ENCODE measurements at regions not wholly inside any gene's neighbourhood (a gene's known extent, or its start where the extent isn't known, plus 50 kb on each side); places are given as distances from the start of the nearest gene placed in this dataset.

DNA sequence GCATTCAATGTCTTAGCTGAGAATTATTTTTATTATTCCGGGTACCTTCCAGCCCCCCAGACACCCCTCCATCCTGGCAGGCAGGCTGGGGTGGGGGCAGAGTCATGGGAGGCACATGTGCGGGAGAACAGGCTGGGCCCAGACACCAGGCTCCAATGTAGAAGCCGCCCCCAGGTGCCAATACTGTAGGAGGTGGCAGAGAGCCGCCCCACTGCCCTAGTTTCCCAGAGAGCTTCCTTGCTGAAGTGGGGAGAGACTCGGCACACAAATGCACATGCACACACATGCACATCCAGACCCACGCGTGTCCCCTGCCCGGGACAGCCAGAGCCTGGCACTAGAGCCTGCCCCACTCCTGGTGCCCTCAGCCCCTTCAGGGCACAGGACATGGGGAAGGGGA lies 98.4 kb upstream of the LINGO1 start:
- no peak overlapping the region for H3K4me3 Mint-ChIP-seq
- H3K9me3 Mint-ChIP-seq, result peaks cover 0 to 2% (median 0%) of the 10 kb centered on the region in 7 donors
- H3K9me3 ChIP-seq (ENCODE audit: control insufficient read depth in 2 of 2, low read length in 2 of 2), result no peaks in the 10 kb centered on the region
- no peaks in the 10 kb centered on the region for H3K27me3 ChIP-seq (ENCODE audit: control insufficient read depth, insufficient read depth, low read length)
- DNase-seq, result no peak
- peaks cover 4% of the 10 kb centered on the region for H3K27me3 Mint-ChIP-seq
- no peaks in the 10 kb centered on the region for H3K4me1 Mint-ChIP-seq
- ATAC-seq (ENCODE audit: low read depth in 2 of 2), result no peak
- H3K4me1 ChIP-seq (ENCODE audit: control insufficient read depth, insufficient read depth, low read length, poor library complexity, severe bottlenecking), result no peaks in the 10 kb centered on the region
- H3K27ac Mint-ChIP-seq, result no peak overlapping the region
- no peaks in the 10 kb centered on the region for H3K36me3 ChIP-seq (ENCODE audit: control insufficient read depth, insufficient read depth, low read length)
- H3K36me3 Mint-ChIP-seq, result no peaks in the 10 kb centered on the region
- no peak overlapping the region for H3K4me3 ChIP-seq (ENCODE audit: low read depth, low read length)
- no peak overlapping the region for H3K27ac ChIP-seq (ENCODE audit: insufficient read depth, low read length, poor library complexity, severe bottlenecking)

DNA sequence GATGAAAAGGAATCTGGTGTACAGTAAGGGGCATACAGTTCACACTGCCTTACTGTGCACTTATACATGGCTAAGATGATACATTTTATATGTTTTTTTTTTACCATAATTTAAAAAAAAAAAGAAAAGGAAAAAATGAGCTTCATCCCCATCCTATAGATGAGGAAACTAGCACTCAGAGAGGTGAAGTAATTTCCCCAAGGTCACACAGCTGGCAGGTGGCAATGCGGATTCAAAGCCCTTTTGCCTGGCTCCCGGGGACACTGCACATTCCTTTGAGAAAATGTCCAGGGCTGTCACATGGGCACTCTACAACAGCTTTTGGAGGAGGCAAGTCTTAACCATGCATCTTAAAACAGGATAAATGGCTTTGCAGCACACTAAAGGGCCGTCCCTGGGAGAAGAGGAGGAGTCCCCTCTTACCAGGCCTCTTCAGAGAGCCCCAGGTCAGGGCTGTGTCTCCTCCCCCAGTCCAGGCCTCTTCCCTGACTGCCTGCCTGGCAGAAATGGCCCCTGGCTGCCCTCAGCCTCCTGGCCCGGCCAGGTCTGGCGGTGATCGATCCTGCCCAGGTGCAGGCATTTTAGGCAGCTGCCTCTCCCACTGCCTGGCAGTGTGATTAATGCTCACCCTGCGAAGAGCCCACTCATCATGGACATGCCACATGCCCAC lies 95.1 kb upstream of the LINGO1 start:
- Mint-ChIP-seq H3K4me1 (no peaks in the 10 kb centered on the region), H3K4me3 (no peak overlapping the region), H3K27me3 (peaks cover 4% of the 10 kb centered on the region), H3K9me3 (peaks cover 0 to 2% (median 0%) of the 10 kb centered on the region in 7 donors), H3K27ac (no peak overlapping the region), H3K36me3 (no peaks in the 10 kb centered on the region)
- no peak for ATAC-seq (ENCODE audit: low read depth in 2 of 2)
- Histone ChIP-seq H3K27me3 (ENCODE audit: control insufficient read depth, insufficient read depth, low read length) (no peaks in the 10 kb centered on the region), H3K4me3 (ENCODE audit: low read depth, low read length) (no peak overlapping the region), H3K4me1 (ENCODE audit: control insufficient read depth, insufficient read depth, low read length, poor library complexity, severe bottlenecking) (no peaks in the 10 kb centered on the region), H3K9me3 (ENCODE audit: control insufficient read depth in 2 of 2, low read length in 2 of 2) (no peaks in the 10 kb centered on the region), H3K36me3 (ENCODE audit: control insufficient read depth, insufficient read depth, low read length) (no peaks in the 10 kb centered on the region), H3K27ac (ENCODE audit: insufficient read depth, low read length, poor library complexity, severe bottlenecking) (no peak overlapping the region)
- DNase-seq, result no peak

DNA sequence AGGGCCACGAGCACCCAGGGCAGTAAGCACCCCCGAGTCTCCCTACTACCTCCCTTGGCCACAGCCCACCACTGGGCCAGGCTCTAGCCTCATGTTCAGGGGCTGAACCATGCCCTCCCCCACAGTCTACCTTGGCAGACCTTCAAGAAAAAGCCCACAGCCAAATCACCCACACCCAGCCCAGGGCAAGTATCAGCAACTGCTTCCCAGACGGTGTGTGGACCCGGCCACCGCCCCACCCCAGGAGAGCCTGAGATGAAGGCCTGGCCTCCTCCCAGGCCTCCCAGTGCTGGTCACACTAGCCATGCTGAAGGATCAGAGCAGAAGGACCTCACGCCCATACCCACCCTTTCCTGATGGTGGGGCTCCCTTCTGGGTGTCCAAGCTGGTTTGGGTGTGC lies 92.0 kb upstream of the LINGO1 start:
- no peak overlapping the region for H3K27ac ChIP-seq (ENCODE audit: insufficient read depth, low read length, poor library complexity, severe bottlenecking)
- H3K4me1 ChIP-seq (ENCODE audit: control insufficient read depth, insufficient read depth, low read length, poor library complexity, severe bottlenecking), result no peaks in the 10 kb centered on the region
- no peaks in the 10 kb centered on the region for H3K9me3 Mint-ChIP-seq
- ATAC-seq (ENCODE audit: low read depth in 2 of 2) (no peak), DNase-seq (no peak)
- no peaks in the 10 kb centered on the region for H3K27me3 ChIP-seq (ENCODE audit: control insufficient read depth, insufficient read depth, low read length)
- H3K27me3 Mint-ChIP-seq, result peaks cover 4% of the 10 kb centered on the region
- H3K4me3 Mint-ChIP-seq, result no peak overlapping the region
- no peak overlapping the region for H3K4me3 ChIP-seq (ENCODE audit: low read depth, low read length)
- H3K9me3 ChIP-seq (ENCODE audit: control insufficient read depth in 2 of 2, low read length in 2 of 2), result no peaks in the 10 kb centered on the region
- no peak overlapping the region for H3K27ac Mint-ChIP-seq
- H3K36me3 Mint-ChIP-seq, result no peaks in the 10 kb centered on the region
- no peaks in the 10 kb centered on the region for H3K4me1 Mint-ChIP-seq
- H3K36me3 ChIP-seq (ENCODE audit: control insufficient read depth, insufficient read depth, low read length), result no peaks in the 10 kb centered on the region

DNA sequence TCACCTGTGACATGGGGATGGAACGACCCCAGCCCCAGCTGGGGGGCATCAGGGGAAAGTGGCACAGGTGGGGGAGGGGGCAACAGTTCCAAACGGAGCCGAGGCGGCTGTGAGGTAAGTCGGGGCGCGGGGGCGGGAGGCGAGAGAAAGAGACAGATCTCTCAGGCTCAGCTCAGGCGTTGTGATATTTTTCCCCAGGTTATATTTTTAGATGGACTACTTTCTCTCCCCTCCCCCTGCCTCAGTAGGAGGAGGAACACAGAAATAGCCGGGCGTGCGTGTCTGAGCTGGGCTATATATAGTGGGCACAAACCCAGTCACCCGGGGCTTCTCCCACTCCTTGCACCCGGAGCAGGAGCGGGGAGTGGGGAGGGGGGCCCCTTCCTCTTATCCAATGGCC lies 91.0 kb upstream of the LINGO1 start:
- H3K27ac Mint-ChIP-seq, result no peak overlapping the region
- no peaks in the 10 kb centered on the region for H3K36me3 Mint-ChIP-seq
- Histone ChIP-seq H3K36me3 (ENCODE audit: control insufficient read depth, insufficient read depth, low read length) (no peaks in the 10 kb centered on the region), H3K9me3 (ENCODE audit: control insufficient read depth in 2 of 2, low read length in 2 of 2) (no peaks in the 10 kb centered on the region), H3K4me1 (ENCODE audit: control insufficient read depth, insufficient read depth, low read length, poor library complexity, severe bottlenecking) (no peaks in the 10 kb centered on the region), H3K27ac (ENCODE audit: insufficient read depth, low read length, poor library complexity, severe bottlenecking) (no peak overlapping the region), H3K4me3 (ENCODE audit: low read depth, low read length) (no peak overlapping the region), H3K27me3 (ENCODE audit: control insufficient read depth, insufficient read depth, low read length) (no peaks in the 10 kb centered on the region)
- ATAC-seq (ENCODE audit: low read depth in 2 of 2) (no peak), DNase-seq (no peak)
- no peak overlapping the region for H3K4me3 Mint-ChIP-seq
- no peaks in the 10 kb centered on the region for H3K9me3 Mint-ChIP-seq
- H3K4me1 Mint-ChIP-seq, result no peaks in the 10 kb centered on the region
- H3K27me3 Mint-ChIP-seq, result peaks cover 4% of the 10 kb centered on the region

DNA sequence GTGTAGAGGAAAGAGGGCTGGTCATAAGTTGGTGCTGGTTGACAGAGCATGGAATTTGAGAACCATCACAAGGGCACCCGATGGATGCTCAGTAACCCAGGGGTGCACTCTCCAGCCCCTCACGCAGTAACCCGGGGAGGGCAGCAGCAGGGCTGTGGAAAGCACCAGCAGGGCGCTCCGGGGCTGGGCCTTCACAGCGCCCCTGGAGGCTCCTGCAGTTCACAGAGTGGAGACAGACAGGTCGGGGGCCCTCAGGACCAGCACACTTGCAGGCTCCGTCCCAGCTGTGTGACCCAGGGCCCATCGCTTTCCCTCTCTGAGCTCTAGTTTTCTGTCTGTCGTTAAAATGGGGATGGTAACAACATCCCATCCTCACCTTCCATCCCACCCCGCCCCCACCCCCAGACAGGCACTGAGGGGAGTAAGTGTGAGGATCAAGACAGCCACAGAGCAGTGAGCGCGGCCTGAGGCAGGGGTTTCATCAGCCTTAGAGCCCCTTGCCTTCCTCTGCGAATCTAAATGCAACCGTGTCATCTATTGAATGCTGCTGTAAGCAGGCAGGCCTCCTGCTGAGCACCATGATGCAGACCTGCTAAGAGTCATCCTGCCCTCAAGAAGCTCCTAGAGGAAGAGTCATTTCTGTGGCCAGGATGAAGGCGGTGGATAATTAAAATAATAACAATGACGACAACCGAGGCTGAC lies 90.2 kb upstream of the LINGO1 start:
- Histone ChIP-seq H3K27me3 (ENCODE audit: control insufficient read depth, insufficient read depth, low read length) (no peaks in the 10 kb centered on the region), H3K4me3 (ENCODE audit: low read depth, low read length) (no peak overlapping the region), H3K27ac (ENCODE audit: insufficient read depth, low read length, poor library complexity, severe bottlenecking) (no peak overlapping the region), H3K4me1 (ENCODE audit: control insufficient read depth, insufficient read depth, low read length, poor library complexity, severe bottlenecking) (no peaks in the 10 kb centered on the region), H3K9me3 (ENCODE audit: control insufficient read depth in 2 of 2, low read length in 2 of 2) (no peaks in the 10 kb centered on the region), H3K36me3 (ENCODE audit: control insufficient read depth, insufficient read depth, low read length) (no peaks in the 10 kb centered on the region)
- Mint-ChIP-seq H3K27ac (no peak overlapping the region), H3K36me3 (no peaks in the 10 kb centered on the region), H3K9me3 (no peaks in the 10 kb centered on the region), H3K4me1 (no peaks in the 10 kb centered on the region), H3K4me3 (no peak overlapping the region), H3K27me3 (peaks cover 4% of the 10 kb centered on the region)
- DNase-seq (no peak), ATAC-seq (ENCODE audit: low read depth in 2 of 2) (no peak)

DNA sequence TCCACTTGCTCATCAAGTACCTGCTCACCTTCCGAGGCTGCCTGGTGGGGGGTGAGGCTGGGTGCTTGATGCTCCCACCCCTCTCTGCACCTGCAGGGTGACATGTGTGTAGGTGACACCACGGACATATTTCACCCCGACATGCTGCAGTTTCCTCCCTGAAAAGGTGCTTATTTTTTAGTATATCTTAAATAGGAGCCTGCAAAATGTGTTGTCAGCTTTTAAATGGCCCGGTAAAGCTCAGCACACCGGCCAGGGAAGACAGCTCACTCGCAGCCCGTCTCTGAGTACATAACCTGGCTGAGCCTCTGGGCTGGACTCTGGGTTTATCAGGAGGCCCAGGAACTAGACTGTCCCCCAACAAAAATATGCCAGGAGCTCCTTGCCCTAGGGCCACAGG lies 89.3 kb upstream of the LINGO1 start:
- Histone ChIP-seq H3K4me3 (ENCODE audit: low read depth, low read length) (no peak overlapping the region), H3K4me1 (ENCODE audit: control insufficient read depth, insufficient read depth, low read length, poor library complexity, severe bottlenecking) (no peaks in the 10 kb centered on the region), H3K27me3 (ENCODE audit: control insufficient read depth, insufficient read depth, low read length) (no peaks in the 10 kb centered on the region), H3K27ac (ENCODE audit: insufficient read depth, low read length, poor library complexity, severe bottlenecking) (no peak overlapping the region), H3K36me3 (ENCODE audit: control insufficient read depth, insufficient read depth, low read length) (no peaks in the 10 kb centered on the region), H3K9me3 (ENCODE audit: control insufficient read depth in 2 of 2, low read length in 2 of 2) (no peaks in the 10 kb centered on the region)
- DNase-seq (no peak), ATAC-seq (ENCODE audit: low read depth in 2 of 2) (no peak)
- H3K27ac Mint-ChIP-seq, result no peak overlapping the region
- no peak overlapping the region for H3K4me3 Mint-ChIP-seq
- H3K9me3 Mint-ChIP-seq, result no peaks in the 10 kb centered on the region
- H3K4me1 Mint-ChIP-seq, result no peaks in the 10 kb centered on the region
- no peaks in the 10 kb centered on the region for H3K36me3 Mint-ChIP-seq
- H3K27me3 Mint-ChIP-seq, result peaks cover 4% of the 10 kb centered on the region

DNA sequence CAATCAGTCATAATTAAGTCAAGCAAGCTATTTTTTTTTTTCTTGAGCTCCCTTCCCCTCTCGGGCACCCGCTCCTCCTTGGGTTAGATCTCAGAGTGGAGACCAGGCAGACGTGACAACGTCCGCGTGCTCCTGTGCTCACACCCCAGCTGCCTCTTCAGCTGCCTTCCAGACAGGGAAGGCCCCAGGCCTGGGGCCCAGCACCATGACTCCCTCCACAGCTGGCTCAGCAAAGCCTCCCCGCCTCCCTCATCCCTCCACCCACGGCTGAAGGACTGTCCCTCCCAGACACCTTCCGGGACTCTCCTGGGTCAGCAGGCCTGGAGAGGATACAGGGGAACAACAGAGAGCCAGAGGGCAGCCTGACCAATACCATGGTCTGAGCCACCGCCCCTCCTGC lies 87.9 kb upstream of the LINGO1 start:
- no peaks in the 10 kb centered on the region for H3K4me1 Mint-ChIP-seq
- H3K36me3 Mint-ChIP-seq, result no peaks in the 10 kb centered on the region
- H3K27me3 ChIP-seq (ENCODE audit: control insufficient read depth, insufficient read depth, low read length), result no peaks in the 10 kb centered on the region
- ATAC-seq (ENCODE audit: low read depth in 2 of 2), result no peak
- no peak for DNase-seq
- H3K4me3 ChIP-seq (ENCODE audit: low read depth, low read length), result no peak overlapping the region
- H3K36me3 ChIP-seq (ENCODE audit: control insufficient read depth, insufficient read depth, low read length), result no peaks in the 10 kb centered on the region
- no peaks in the 10 kb centered on the region for H3K27me3 Mint-ChIP-seq
- no peaks in the 10 kb centered on the region for H3K4me1 ChIP-seq (ENCODE audit: control insufficient read depth, insufficient read depth, low read length, poor library complexity, severe bottlenecking)
- no peak overlapping the region for H3K27ac Mint-ChIP-seq
- no peak overlapping the region for H3K27ac ChIP-seq (ENCODE audit: insufficient read depth, low read length, poor library complexity, severe bottlenecking)
- H3K9me3 ChIP-seq (ENCODE audit: control insufficient read depth in 2 of 2, low read length in 2 of 2), result no peaks in the 10 kb centered on the region
- no peaks in the 10 kb centered on the region for H3K9me3 Mint-ChIP-seq
- H3K4me3 Mint-ChIP-seq, result no peak overlapping the region

DNA sequence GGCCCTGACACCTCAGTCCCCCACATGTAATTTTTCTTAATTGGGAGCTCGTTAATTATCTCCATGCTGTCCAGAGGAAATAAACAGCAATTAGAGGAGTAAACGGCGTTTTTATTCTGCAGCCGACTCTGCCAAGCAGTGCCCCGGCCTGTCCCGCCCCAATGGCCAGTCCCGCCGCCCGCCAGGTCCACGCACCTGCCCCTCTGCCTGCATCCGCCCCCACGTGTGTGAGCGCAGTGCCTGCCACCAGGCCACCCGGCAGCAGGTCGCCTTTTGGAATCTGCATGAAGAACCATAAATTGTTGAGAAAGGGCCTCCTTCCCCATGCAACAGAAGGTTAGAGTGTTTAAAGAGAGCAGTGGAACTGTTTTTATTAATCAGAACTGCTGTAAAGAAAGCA lies 87.5 kb upstream of the LINGO1 start:
- DNase-seq, result no peak
- no peaks in the 10 kb centered on the region for H3K27me3 Mint-ChIP-seq
- no peak overlapping the region for H3K27ac Mint-ChIP-seq
- H3K4me3 Mint-ChIP-seq, result no peak overlapping the region
- H3K27ac ChIP-seq (ENCODE audit: insufficient read depth, low read length, poor library complexity, severe bottlenecking), result no peak overlapping the region
- H3K9me3 ChIP-seq (ENCODE audit: control insufficient read depth in 2 of 2, low read length in 2 of 2), result no peaks in the 10 kb centered on the region
- H3K4me1 Mint-ChIP-seq, result no peaks in the 10 kb centered on the region
- no peak for ATAC-seq (ENCODE audit: low read depth in 2 of 2)
- no peaks in the 10 kb centered on the region for H3K9me3 Mint-ChIP-seq
- no peaks in the 10 kb centered on the region for H3K36me3 Mint-ChIP-seq
- H3K4me1 ChIP-seq (ENCODE audit: control insufficient read depth, insufficient read depth, low read length, poor library complexity, severe bottlenecking), result no peaks in the 10 kb centered on the region
- no peaks in the 10 kb centered on the region for H3K36me3 ChIP-seq (ENCODE audit: control insufficient read depth, insufficient read depth, low read length)
- H3K27me3 ChIP-seq (ENCODE audit: control insufficient read depth, insufficient read depth, low read length), result no peaks in the 10 kb centered on the region
- H3K4me3 ChIP-seq (ENCODE audit: low read depth, low read length), result no peak overlapping the region
